Middle frontal gyrus (tissue), 1 donor: ENCODE measurements at regions not wholly inside any gene's neighbourhood (a gene's known extent, or its start where the extent isn't known, plus 50 kb on each side); places are given as distances from the start of the nearest gene placed in this dataset.

Experiments used
- DNase-seq: peaks from one replicate; pipeline ENCODE4 v3.0.0-alpha.2; 2015; ENCODE audit warnings: low spot score; ENCODE audit errors: extremely low spot score

- DNase-seq = no peak
Measured at GRCh38 chr1:228917755-228918154, 182.5 kb downstream of the RHOU start.

- no peak for DNase-seq
Measured at GRCh38 chr1:228918335-228918734, 183.1 kb downstream of the RHOU start.

DNA sequence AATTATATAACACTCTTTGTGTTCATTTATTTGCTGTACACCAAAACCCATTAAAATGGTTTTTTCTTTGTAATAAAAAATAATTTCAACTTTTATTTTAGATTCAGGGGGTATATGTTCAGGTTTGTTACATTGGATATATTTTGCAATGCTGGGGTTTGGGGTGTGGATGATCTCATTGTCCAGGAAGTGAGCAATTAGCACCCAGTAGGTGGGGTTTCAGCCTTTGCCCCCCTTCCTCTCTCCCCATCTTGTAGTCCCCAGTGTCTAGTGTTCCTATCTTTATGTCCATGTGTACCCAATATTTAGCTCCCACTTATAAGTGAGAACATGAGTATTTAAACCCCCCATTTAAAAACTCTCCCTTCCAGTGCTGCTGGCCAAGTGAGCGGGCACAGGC is 184.6 kb downstream of the RHOU start:
- no peak for DNase-seq

DNA sequence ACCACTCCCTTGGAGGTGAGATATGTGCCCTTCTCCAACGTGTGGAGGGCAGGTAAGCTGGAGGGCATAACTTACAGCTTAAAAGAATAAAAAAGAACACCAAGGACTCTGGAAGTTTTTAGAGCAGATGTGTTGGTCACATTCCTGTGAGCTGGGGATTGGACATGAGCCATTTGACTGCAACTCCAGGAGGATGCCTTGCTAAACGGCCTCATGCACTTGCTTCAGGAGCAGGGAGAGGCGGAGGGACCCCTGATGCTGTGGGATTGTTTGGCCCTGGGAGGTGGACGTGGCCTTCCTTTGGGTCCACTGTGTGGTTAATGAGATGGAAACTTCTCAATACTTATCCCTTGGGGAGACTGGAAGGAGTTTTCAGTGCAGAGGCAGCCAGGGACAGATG is 185.6 kb downstream of the RHOU start:
- no peak for DNase-seq

DNA sequence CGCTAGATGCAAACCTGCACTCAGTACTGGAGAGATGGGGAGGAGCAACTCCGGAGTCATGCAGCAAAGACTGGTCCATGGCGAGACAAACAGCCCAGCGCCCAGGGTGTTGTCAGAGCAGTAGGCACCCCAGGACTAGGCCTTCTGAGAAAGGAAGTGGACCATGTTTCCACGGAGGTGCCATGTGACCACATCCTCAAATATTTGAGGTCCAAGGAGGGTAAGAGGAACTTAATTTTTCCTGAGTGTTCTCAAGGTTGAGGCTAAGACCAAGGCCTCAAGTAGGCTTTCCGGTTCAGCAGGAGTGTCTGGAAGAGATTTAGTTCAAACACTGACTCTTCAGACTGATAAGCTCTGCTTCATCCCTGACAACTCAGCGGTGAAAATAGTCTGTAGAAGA is 186.2 kb downstream of the RHOU start:
- no peak for DNase-seq

DNA sequence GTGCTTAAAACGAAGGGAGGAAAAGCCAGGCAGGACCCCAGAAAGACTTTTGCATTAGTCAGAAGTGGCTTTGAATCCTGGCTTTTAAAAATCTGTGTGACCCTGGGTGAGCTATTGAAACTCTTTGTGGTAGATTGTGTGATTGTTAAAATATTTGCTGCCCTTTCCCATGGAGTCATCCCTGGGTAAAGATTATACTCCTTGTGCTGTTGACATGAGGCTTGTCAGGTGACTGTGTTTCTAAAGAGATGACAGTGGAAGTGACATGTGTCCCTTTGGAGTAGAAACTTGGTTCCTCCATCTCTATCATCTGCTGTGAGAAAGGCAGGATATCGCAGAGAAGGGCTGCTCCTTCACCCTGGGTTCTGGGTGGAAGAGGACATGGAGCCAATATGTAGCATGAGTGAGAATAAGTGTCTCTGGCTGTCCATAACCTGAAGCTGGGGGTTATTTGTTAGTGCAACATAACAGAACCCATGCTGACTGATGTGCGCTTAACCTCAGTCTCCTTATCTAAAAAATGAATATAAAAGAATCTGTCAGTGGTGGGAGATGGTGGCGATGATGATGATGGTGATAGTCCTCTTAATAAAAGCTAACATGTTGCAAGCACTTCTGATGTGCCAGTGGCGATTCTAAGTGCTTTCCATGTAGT is 187.6 kb downstream of the RHOU start:
- no peak for DNase-seq

DNA sequence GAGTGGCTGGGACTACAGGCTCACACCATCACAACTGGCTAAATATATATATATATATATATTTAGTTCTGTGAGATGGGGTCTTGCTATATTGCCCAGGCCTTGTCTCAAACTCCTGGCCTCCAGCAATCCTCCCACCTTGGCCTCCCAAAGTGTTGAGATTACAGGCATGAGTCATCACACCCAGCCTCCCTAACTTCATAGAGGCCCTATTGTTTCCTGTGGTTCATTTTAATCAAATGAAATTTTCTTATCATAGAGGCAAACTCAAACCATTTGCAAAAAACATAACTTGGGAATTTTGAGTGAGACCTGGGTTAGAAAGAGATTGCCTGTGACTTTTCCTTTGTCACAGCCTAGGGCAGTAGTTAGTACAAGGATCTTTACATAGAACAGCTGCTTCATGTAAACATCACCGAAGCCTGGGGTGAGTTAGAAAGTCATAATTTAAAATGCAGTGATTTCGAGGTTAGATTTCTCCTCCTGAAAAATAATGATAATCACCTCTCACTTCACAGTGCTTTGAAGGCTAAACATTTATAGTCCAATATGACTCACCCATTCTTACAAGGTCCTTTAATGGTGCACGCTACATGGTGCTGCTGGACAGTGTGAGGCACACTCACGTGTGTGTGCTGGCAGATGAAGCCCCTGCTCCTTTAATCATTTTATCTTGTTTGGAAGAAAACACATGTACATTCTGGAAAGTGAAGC is 188.9 kb downstream of the RHOU start:
- no peak for DNase-seq

GRCh38 chr1:228925691-228926090 is 190.4 kb downstream of the RHOU start:
- DNase-seq = no peak

DNA sequence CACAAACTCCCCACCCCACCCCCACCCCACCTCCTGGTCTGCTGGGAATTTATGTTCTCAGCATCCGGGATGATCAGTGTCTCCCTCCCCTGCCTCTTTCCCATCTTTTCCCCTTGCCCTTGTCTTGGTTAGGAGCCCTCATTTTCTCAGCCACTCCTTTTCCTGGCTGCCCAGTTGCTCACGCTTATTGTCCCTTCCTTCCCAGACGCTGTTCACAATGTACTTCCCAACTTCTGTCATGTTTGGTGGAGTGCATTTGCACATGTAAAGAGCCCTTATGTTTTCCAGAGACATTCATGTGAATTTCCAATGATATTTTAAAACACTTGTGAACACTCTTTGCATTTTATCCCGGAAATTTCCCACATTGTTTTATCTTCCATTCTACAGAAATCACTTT is 192.1 kb downstream of the RHOU start:
- DNase-seq = no peak

- DNase-seq = no peak
Measured at GRCh38 chr1:228927946-228928898, 192.9 kb downstream of the RHOU start.

DNA sequence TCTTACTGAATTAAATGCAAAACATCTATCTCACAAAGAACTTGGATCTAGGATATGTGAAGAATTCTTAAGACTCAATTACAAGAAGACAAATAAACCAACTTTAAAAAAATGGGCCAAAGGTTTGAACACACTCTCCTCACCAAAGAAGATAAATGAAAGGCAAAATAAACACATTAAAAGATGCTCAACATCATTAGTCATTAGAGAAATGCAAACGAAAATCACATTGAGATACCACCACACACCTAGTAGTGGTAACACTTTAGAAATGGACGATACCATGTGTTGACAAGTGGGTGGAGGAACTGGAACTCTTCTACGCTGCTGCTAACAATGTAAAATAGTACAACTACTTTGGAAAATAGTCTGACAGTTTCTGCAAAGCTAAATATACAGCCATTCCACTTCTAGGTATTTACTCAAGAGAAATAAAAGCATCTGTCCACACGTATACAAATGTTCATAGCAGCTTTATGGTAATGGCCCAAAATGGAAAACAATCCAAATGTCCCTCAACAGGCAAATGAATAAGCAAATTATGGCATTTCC is 194.3 kb downstream of the RHOU start:
- no peak for DNase-seq

GRCh38 chr1:228930479-228930957 is 195.2 kb downstream of the RHOU start:
- DNase-seq = no peak

DNA sequence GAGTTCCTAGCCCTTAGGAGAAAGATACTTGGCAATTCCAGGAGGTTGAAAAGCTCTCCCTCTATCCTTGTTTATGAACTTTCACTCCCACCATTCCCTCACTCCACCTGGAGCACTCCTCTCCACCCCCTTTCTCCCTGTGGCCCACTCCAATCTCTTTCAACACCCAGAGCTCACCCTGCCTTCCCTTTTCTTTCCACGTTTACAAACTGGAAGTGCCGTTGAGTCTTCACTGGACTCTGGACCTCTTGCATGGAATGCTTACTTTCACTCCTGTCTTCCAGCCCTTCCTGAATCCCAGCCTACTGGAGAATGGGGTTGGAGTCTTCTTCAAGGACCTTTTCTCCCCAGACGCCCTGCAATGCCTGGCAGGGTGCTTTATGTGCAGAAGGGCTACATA is 198.5 kb downstream of the RHOU start:
- DNase-seq = no peak

- DNase-seq = no peak
Measured at GRCh38 chr1:228935198-228935663, 200.0 kb downstream of the RHOU start.

GRCh38 chr1:228935855-228936727 is 200.8 kb downstream of the RHOU start:
- no peak for DNase-seq

GRCh38 chr1:228936881-228937280 is 201.6 kb downstream of the RHOU start:
- DNase-seq = no peak

- no peak for DNase-seq
Measured at GRCh38 chr1:228937351-228937750, 202.1 kb downstream of the RHOU start.

DNA sequence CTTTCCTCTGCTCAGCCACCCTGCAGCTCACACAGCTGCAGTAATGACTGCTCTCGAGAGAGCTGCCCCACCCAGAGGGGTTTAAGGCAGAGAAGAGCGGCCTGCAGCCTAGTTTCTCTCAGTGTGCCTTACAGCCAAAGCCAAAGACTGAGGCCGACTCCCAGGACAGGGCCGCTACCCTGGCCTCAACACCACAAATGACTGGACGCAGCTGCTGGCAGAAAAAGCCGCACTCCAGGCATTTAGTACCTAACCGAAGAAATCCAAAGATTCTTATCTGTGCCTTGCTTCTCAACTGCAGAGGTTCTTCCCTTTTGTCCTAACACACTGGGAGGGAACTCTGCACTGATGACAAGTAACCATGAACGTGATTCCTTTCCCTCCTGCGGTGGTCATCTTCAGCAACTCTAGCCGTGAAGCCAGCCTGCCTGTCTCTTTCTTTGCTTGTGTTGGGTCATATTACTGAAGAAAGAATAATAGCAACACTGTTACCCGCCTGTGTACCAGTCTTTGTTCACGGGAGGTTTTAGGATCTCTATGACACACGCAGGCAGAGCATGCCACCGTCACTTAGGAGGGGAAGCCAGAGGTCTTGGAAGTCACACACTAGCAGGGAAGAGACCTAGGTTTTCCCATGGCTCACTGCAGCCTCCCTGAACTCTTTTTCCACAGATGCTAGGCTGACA is 202.7 kb downstream of the RHOU start:
- DNase-seq = no peak

- DNase-seq = no peak
Measured at GRCh38 chr1:228938537-228938901, 203.2 kb downstream of the RHOU start.
